ENCODE measurements at regions not wholly inside any gene's neighbourhood (a gene's known extent, or its start where the extent isn't known, plus 50 kb on each side); places are given as distances from the start of the nearest gene placed in this dataset.
A peak's percentile ranks its signal among the peaks of the same experiment; 100 is the strongest.
"Not testable (repeated sequence)": the region's sequence is repeated elsewhere in the genome, so short reads cannot be mapped to it uniquely, and the experiment has no call there.

DNA sequence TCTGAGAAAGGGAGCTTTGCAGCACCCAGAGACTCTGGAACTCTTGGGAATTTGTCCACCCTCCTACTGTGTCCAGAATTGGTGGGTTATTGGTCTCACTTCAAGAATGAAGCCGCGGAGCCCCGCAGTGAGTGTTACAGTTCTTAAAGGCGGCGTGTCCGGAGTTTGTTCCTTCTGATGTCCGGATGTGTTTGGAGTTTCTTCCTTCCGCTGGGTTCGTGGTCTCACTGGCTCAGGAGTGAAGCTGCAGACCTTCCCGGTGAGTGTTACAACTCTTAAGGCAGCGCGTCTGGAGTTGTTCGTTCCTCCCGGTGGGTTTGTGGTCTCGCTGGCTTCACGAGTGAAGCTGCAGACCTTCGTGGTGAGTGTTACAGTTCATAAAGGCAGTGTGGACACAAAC is 824.7 kb downstream of the LRRTM4 start:
- DNase-seq (ENCODE audit: low read depth); H3K4me3 ChIP-seq (ENCODE audit: low read length): not testable (repeated sequence)

- DNase-seq (ENCODE audit: low read depth) = no peak
- no peak for TF ChIP-seq CTCF (IDR thresholded peaks at IDR 0.05; ENCODE audit: insufficient read depth, low read depth, low read length, missing control alignments)
- no peak overlapping the region for H3K4me3 ChIP-seq (ENCODE audit: low read length)
Measured at GRCh38 chr2:76692908-76693307, 829.3 kb downstream of the LRRTM4 start.

DNA sequence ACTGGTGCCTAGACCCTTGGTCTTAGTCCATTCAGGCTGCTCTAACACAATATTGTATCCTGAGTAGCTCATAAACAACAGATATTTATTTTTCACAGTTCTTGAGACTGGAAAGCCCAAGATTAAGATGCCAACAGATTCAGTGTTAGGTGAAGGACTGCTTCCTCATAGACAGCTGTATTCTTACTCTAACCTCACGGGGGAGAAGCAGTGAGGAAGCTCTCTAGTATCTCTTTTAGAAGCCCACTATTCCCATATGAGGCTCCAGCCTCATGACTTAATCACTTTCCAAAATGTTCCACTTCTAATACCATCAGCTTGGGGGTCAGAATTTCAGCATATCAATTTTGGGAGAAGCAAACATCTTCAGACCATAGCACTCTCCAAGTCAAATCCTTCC is 833.4 kb downstream of the LRRTM4 start:
- TF ChIP-seq CTCF (IDR thresholded peaks at IDR 0.05; ENCODE audit: insufficient read depth, low read depth, low read length, missing control alignments) = no peak
- no peak overlapping the region for H3K4me3 ChIP-seq (ENCODE audit: low read length)
- no peak for DNase-seq (ENCODE audit: low read depth)

GRCh38 chr2:76687923-76688322 is 834.3 kb downstream of the LRRTM4 start:
- no peak overlapping the region for H3K4me3 ChIP-seq (ENCODE audit: low read length)
- no peak for TF ChIP-seq CTCF (IDR thresholded peaks at IDR 0.05; ENCODE audit: insufficient read depth, low read depth, low read length, missing control alignments)

DNA sequence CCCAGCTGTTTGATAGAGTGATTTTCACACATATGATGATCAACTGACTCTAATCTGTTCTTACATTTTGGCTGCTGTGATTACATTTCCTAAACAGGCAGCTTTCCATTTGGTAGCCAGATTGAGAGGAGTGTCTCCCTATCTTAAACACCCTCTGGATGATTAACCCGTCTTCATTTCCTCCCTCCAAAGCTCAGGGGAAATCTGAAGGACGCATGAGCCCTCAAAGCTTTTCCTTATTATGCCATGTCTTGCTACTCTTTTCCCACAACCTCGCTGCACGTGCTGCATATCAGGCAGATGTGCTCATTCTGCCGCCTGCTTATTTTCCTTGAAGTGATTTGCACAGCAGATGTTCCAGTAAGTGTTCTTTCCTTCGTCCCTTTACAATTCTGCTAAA is 837.4 kb downstream of the LRRTM4 start:
- TF ChIP-seq CTCF (IDR thresholded peaks at IDR 0.05; ENCODE audit: insufficient read depth, low read depth, low read length, missing control alignments) = no peak
- DNase-seq (ENCODE audit: low read depth) = no peak
- no peak overlapping the region for H3K4me3 ChIP-seq (ENCODE audit: low read length)

More at GRCh38 chr2:76687923-76688322, 834.3 kb downstream of the LRRTM4 start:
- no peak for DNase-seq (ENCODE audit: low read depth)

DNA sequence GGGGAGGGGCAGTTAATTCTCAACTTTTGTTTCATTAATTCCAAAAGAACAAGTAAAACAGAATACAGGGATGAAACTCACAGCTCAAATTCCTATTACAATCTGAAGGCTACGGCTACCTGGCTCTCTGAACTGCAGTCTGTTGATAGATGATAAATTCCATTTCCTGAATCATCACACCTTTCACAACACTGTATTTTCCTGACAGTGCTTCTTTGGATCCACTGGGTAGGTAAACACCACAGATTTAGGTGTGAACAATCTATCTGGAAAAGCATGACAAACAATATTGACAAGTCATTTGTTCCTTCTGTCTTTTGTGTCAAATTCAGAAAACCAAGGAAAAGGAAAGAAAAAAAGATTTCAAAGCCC is 843.2 kb downstream of the LRRTM4 start:
- no peak overlapping the region for H3K4me3 ChIP-seq (ENCODE audit: low read length)
- no peak for TF ChIP-seq CTCF (IDR thresholded peaks at IDR 0.05; ENCODE audit: insufficient read depth, low read depth, low read length, missing control alignments)
- peak; percentile 32 for DNase-seq (ENCODE audit: low read depth)

- no peak for TF ChIP-seq CTCF (IDR thresholded peaks at IDR 0.05; ENCODE audit: insufficient read depth, low read depth, low read length, missing control alignments)
- no peak for DNase-seq (ENCODE audit: low read depth)
- H3K4me3 ChIP-seq (ENCODE audit: low read length) = no peak overlapping the region
Measured at GRCh38 chr2:76678383-76679024, 843.7 kb downstream of the LRRTM4 start.

Measured in epithelial cell of esophagus (primary cell).